ENCODE measurements at regions not wholly inside any gene's neighbourhood (a gene's known extent, or its start where the extent isn't known, plus 50 kb on each side); places are given as distances from the start of the nearest gene placed in this dataset.

- H3K27me3 ChIP-seq = no peaks in the 10 kb centered on the region
- no peaks in the 10 kb centered on the region for H3K4me1 ChIP-seq (ENCODE audit: low read depth)
- H3K4me3 ChIP-seq = no peak overlapping the region
- DNase-seq (ENCODE audit: low read depth in 1 of 2, low spot score in 1 of 2) = no peak
- no peak for TF ChIP-seq CTCF (IDR thresholded peaks at IDR 0.05; ENCODE audit: low read depth, low read length)
- H3K9me3 ChIP-seq (ENCODE audit: low read depth) = no peaks in the 10 kb centered on the region
- H3K27ac ChIP-seq = no peak overlapping the region
- no peaks in the 10 kb centered on the region for H3K36me3 ChIP-seq
These were observed 518.0 kb downstream of the XPNPEP1 start for GRCh38 chr10:109405338-109405737.

GRCh38 chr10:109403551-109403950 lies 519.8 kb downstream of the XPNPEP1 start:
- no peak for TF ChIP-seq CTCF (IDR thresholded peaks at IDR 0.05; ENCODE audit: low read depth, low read length)
- no peak for DNase-seq (ENCODE audit: low read depth in 1 of 2, low spot score in 1 of 2)
- H3K4me3 ChIP-seq = no peak overlapping the region

GRCh38 chr10:109393425-109393824 lies 529.9 kb downstream of the XPNPEP1 start:
- no peak for TF ChIP-seq CTCF (IDR thresholded peaks at IDR 0.05; ENCODE audit: low read depth, low read length)
- H3K36me3 ChIP-seq = no peaks in the 10 kb centered on the region
- H3K27me3 ChIP-seq = no peaks in the 10 kb centered on the region
- H3K4me1 ChIP-seq (ENCODE audit: low read depth) = no peaks in the 10 kb centered on the region
- no peaks in the 10 kb centered on the region for H3K9me3 ChIP-seq (ENCODE audit: low read depth)
- no peak for DNase-seq (ENCODE audit: low read depth in 1 of 2, low spot score in 1 of 2)
- no peak overlapping the region for H3K27ac ChIP-seq
- no peak overlapping the region for H3K4me3 ChIP-seq

More at GRCh38 chr10:109403551-109403950, 519.8 kb downstream of the XPNPEP1 start:
- Histone ChIP-seq H3K9me3 (ENCODE audit: low read depth) (no peaks in the 10 kb centered on the region), H3K27ac (no peak overlapping the region), H3K4me1 (ENCODE audit: low read depth) (no peaks in the 10 kb centered on the region), H3K27me3 (no peaks in the 10 kb centered on the region), H3K36me3 (no peaks in the 10 kb centered on the region)

GRCh38 chr10:109386921-109387320 lies 536.4 kb downstream of the XPNPEP1 start:
- H3K27ac ChIP-seq = no peak overlapping the region
- no peaks in the 10 kb centered on the region for H3K27me3 ChIP-seq
- H3K36me3 ChIP-seq = no peaks in the 10 kb centered on the region
- H3K4me3 ChIP-seq = no peak overlapping the region
- no peaks in the 10 kb centered on the region for H3K9me3 ChIP-seq (ENCODE audit: low read depth)
- no peaks in the 10 kb centered on the region for H3K4me1 ChIP-seq (ENCODE audit: low read depth)
- no peak for TF ChIP-seq CTCF (IDR thresholded peaks at IDR 0.05; ENCODE audit: low read depth, low read length)
- DNase-seq (ENCODE audit: low read depth in 1 of 2, low spot score in 1 of 2) = no peak

- Histone ChIP-seq H3K4me1 (ENCODE audit: low read depth) (no peaks in the 10 kb centered on the region), H3K9me3 (ENCODE audit: low read depth) (no peaks in the 10 kb centered on the region), H3K27me3 (no peaks in the 10 kb centered on the region), H3K4me3 (no peak overlapping the region), H3K27ac (no peak overlapping the region), H3K36me3 (no peaks in the 10 kb centered on the region)
- no peak for TF ChIP-seq CTCF (IDR thresholded peaks at IDR 0.05; ENCODE audit: low read depth, low read length)
- no peak for DNase-seq (ENCODE audit: low read depth in 1 of 2, low spot score in 1 of 2)
These were observed 537.2 kb downstream of the XPNPEP1 start for GRCh38 chr10:109386101-109386500.

- no peak for TF ChIP-seq CTCF (IDR thresholded peaks at IDR 0.05; ENCODE audit: low read depth, low read length)
- H3K27me3 ChIP-seq = no peaks in the 10 kb centered on the region
- no peak for DNase-seq (ENCODE audit: low read depth in 1 of 2, low spot score in 1 of 2)
- H3K27ac ChIP-seq = no peak overlapping the region
- no peaks in the 10 kb centered on the region for H3K4me1 ChIP-seq (ENCODE audit: low read depth)
- no peaks in the 10 kb centered on the region for H3K9me3 ChIP-seq (ENCODE audit: low read depth)
- no peaks in the 10 kb centered on the region for H3K36me3 ChIP-seq
- H3K4me3 ChIP-seq = no peak overlapping the region
These were observed 544.1 kb downstream of the XPNPEP1 start for GRCh38 chr10:109379186-109379585.
